GM13977 (cell line): ENCODE measurements at regions not wholly inside any gene's neighbourhood (a gene's known extent, or its start where the extent isn't known, plus 50 kb on each side); places are given as distances from the start of the nearest gene placed in this dataset.
"Not testable (repeated sequence)": the region's sequence is repeated elsewhere in the genome, so short reads cannot be mapped to it uniquely, and the experiment has no call there.

Experiments used
- DNase-seq: peaks from one replicate; pipeline ENCODE4 v3.0.0; 2012; ENCODE audit warnings: low spot score
- CTCF ChIP-seq: IDR thresholded peaks from 2 replicates; pipeline ENCODE4 v1.5.1; 2012; ENCODE audit warnings: mild to moderate bottlenecking, control low read depth; ENCODE audit not compliant: insufficient read depth; ENCODE audit errors: extremely low read depth, missing control alignments
- in situ Hi-C: fragments of 300-500 bp; cut with MboI; formaldehyde crosslinking; loops from one replicate; pipeline ENCODE4 v1.12.0; 2022; ENCODE audit warnings: low sequenced_read_pairs, low pct_unique_long_range_greater_than_20kb, mixed read lengths, inconsistent platforms; ENCODE audit not compliant: unreplicated experiment

- no peak for DNase-seq
- no peak for TF ChIP-seq CTCF
- in situ Hi-C loops: no loop called here
Measured at GRCh38 chrX:52585892-52586291, 68.8 kb downstream of the SSX7 start.

GRCh38 chrX:52577464-52578173 lies 60.8 kb upstream of the XAGE1B start:
- in situ Hi-C loops: no loop called here
- no peak for TF ChIP-seq CTCF
- DNase-seq: no peak

GRCh38 chrX:52576946-52577345 lies 60.1 kb upstream of the XAGE1B start:
- TF ChIP-seq CTCF: no peak
- in situ Hi-C loops: no loop called here
- no peak for DNase-seq

GRCh38 chrX:52576474-52576873 lies 59.6 kb upstream of the XAGE1B start:
- no peak for TF ChIP-seq CTCF
- no peak for DNase-seq
- in situ Hi-C loops: no loop called here

- TF ChIP-seq CTCF: peak; percentile 80
- DNase-seq: peak; percentile 52
- in situ Hi-C loops: no loop called here
Measured at GRCh38 chrX:52574416-52575275, 57.8 kb upstream of the XAGE1B start.

- DNase-seq, in situ Hi-C loops: not testable (repeated sequence)
Measured at GRCh38 chrX:52568146-52568545, 51.3 kb upstream of the XAGE1B start.
